ENCODE measurements at regions not wholly inside any gene's neighbourhood (a gene's known extent, or its start where the extent isn't known, plus 50 kb on each side); places are given as distances from the start of the nearest gene placed in this dataset.

DNA sequence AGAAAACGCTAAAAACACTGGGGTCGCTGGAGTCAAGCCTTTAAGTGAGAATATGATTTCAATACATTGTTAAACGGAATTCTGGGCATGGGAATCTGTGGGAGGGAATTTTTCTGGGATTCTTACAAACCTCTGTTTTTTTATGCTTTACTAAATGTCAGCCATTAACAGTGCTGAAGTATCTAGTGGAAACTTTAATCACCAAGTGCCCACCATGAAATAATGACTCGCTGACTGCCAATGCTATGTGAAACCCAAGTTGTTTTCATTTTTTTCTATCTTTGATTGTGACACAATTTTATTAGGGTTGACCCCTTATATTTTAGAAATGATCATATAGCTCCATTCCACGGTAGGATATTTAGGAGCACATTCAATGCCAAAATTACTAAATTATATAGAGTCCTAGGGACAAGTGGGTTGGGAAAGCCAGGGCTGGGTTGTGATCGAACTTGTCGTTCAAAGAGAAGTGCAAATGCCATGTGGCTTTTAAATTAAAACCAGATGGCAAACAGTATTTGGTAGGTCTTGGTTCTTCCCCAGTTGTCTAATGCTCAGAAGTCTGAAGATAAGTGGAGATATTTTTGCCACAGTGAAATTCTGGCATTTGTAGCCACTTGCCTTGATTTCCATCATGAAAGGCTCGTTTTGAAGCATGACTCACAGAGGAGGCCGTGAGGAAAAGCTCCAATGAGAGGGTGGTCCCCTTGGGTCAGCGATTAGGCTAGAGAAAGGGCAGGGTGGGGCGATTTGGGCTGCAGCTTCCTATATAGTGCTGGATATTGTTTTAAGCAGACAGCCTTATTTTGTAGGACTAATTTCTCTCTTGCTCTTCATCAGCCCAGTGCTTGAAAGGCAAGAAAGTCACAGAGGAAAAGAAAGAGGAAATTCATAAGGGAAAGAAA is 254.4 kb upstream of the JAG1 start:
- TF ChIP-seq CTCF (IDR thresholded peaks at IDR 0.05) (no peak), POLR2AphosphoS5 (IDR thresholded peaks at IDR 0.05) (no peak), POLR2A (IDR thresholded peaks at IDR 0.05; ENCODE audit: low read depth) (no peak), EP300 (IDR thresholded peaks at IDR 0.05) (no peak)
